H1 (cell line): ENCODE measurements at regions not wholly inside any gene's neighbourhood (a gene's known extent, or its start where the extent isn't known, plus 50 kb on each side); places are given as distances from the start of the nearest gene placed in this dataset.

Experiments
- CTCF ChIA-PET: fragments of 300-600 bp; sonication (Branson Sonifier 250); formaldehyde crosslinking; loops from one replicate; lab custom pipeline; 2021; ENCODE audit not compliant: partially characterized antibody; lab: Charles Lee
- POLR2A ChIA-PET: fragments of 300-600 bp; sonication (Branson Sonifier 250); formaldehyde crosslinking; loops from one replicate; lab custom pipeline; 2021; ENCODE audit warnings: inconsistent platforms; ENCODE audit not compliant: partially characterized antibody; lab: Charles Lee
- DNase-seq, 2 experiments: peaks; one replicate each; pipeline versions ENCODE4 v3.0.0 to v3.0.0-alpha.2; 2010 to 2022; ENCODE audit warnings: low spot score in 2 of 2, low read depth in 1 of 2, mixed read lengths in 1 of 2
- FAIRE-seq: peaks from 2 replicates; lab custom pipeline; 2011; peaks lifted over from hg19 to GRCh38; lab: Jason Lieb, UNC
- H2AFZ ChIP-seq: 2 replicates; pipeline ENCODE4 v1.8.1; 2012; ENCODE audit warnings: low read length, inconsistent platforms
- H2AK5ac ChIP-seq: 2 replicates; pipeline ENCODE4 v1.6.1; 2013; ENCODE audit warnings: low read depth, low read length
- H2BK120ac ChIP-seq: replicated peaks from 2 replicates; pipeline ENCODE3; 2013; ENCODE audit warnings: low read depth, low read length, inconsistent platforms
- H2BK12ac ChIP-seq: 2 replicates; pipeline ENCODE4 v1.6.1; 2013; ENCODE audit warnings: low read depth, low read length
- H2BK15ac ChIP-seq: 2 replicates; pipeline ENCODE4 v1.6.1; 2013; ENCODE audit warnings: low read length
- H2BK20ac ChIP-seq: 2 replicates; pipeline ENCODE4 v1.6.1; 2013; ENCODE audit warnings: low read length
- H2BK5ac ChIP-seq: 2 replicates; pipeline ENCODE4 v1.6.1; 2013; ENCODE audit warnings: low read depth, low read length
- H3K14ac ChIP-seq: 2 replicates; pipeline ENCODE4 v1.6.1; 2013; ENCODE audit warnings: inconsistent platforms; ENCODE audit not compliant: insufficient read length
- H3K18ac ChIP-seq: 2 replicates; pipeline ENCODE4 v1.6.1; 2013; ENCODE audit warnings: low read length; ENCODE audit errors: extremely low read depth
- H3K23ac ChIP-seq: 2 replicates; pipeline ENCODE4 v1.6.1; 2013; ENCODE audit warnings: inconsistent platforms; ENCODE audit not compliant: insufficient read length
- H3K23me2 ChIP-seq: 2 replicates; pipeline ENCODE4 v1.6.1; 2013; ENCODE audit warnings: low read depth, low read length
- H3K27ac ChIP-seq: 2 replicates; pipeline ENCODE4 v1.6.1; 2011; ENCODE audit warnings: low read depth, low read length, inconsistent platforms
- H3K27me3 ChIP-seq, 4 experiments: replicated peaks in 1 of 4; 1 replicate in 1 of 4; 2 replicates in 3 of 4; pipeline versions ENCODE4 v1.6.1 to v1.8.1; 2011 to 2013; ENCODE audit warnings: low read length in 3 of 4, mild to moderate bottlenecking in 3 of 4, inconsistent platforms in 2 of 4, mixed read lengths in 2 of 4, moderate library complexity in 1 of 4; ENCODE audit not compliant: control insufficient read depth in 3 of 4, insufficient read depth in 3 of 4; ENCODE audit errors: extremely low read depth in 1 of 4
- H3K36me3 ChIP-seq, 4 experiments: 2 replicates each; pipeline versions ENCODE4 v1.6.1 to v1.8.1; 2011 to 2013; ENCODE audit warnings: mild to moderate bottlenecking in 4 of 4, low read length in 3 of 4, moderate library complexity in 2 of 4, control low read depth in 1 of 4, inconsistent platforms in 1 of 4; ENCODE audit not compliant: insufficient read depth in 4 of 4, control insufficient read depth in 2 of 4
- H3K4ac ChIP-seq: replicated peaks from 2 replicates; pipeline ENCODE3; 2013; ENCODE audit warnings: low read length, low read depth, mixed read lengths, inconsistent platforms; ENCODE audit not compliant: insufficient read length
- H3K4me1 ChIP-seq, 4 experiments: replicated peaks in 1 of 4; 1 replicate in 1 of 4; 2 replicates in 3 of 4; pipeline versions ENCODE4 v1.6.1 to v1.8.1; 2011 to 2013; ENCODE audit warnings: low read length in 3 of 4, inconsistent platforms in 2 of 4, mixed read lengths in 1 of 4; ENCODE audit not compliant: insufficient read depth in 4 of 4, control insufficient read depth in 3 of 4
- H3K4me2 ChIP-seq, 2 experiments: 2 replicates each; pipeline versions ENCODE4 v1.6.1 to v1.8.1; 2011 to 2013; ENCODE audit warnings: low read depth in 2 of 2, low read length in 2 of 2, control low read depth in 1 of 2, inconsistent platforms in 1 of 2, mild to moderate bottlenecking in 1 of 2; ENCODE audit not compliant: insufficient read depth in 1 of 2
- H3K4me3 ChIP-seq, 4 experiments: fragments of 200-600, 300-600 bp in 1 of 4; sonication (generic), shearing (Covaris generic), sonication (Bioruptor Twin) in 1 of 4; 2 replicates each; pipeline versions ENCODE4 v1.5.1 to v1.8.1; 2011 to 2016; ENCODE audit warnings: low read length in 4 of 4, low read depth in 3 of 4, control low read depth in 2 of 4, inconsistent platforms in 2 of 4, mild to moderate bottlenecking in 2 of 4, mixed read lengths in 1 of 4, moderate library complexity in 1 of 4; ENCODE audit not compliant: insufficient read depth in 2 of 4; ENCODE audit errors: extremely low read depth in 1 of 4
- H3K56ac ChIP-seq: replicated peaks from 2 replicates; pipeline ENCODE3; 2013; ENCODE audit warnings: low read depth, mild to moderate bottlenecking, mixed read lengths, low read length, inconsistent platforms; ENCODE audit not compliant: insufficient read length
- H3K79me1 ChIP-seq: 2 replicates; pipeline ENCODE4 v1.6.1; 2013; ENCODE audit warnings: low read depth, low read length, control low read depth
- H3K79me2 ChIP-seq, 2 experiments: 2 replicates each; pipeline versions ENCODE4 v1.6.1 to v1.8.1; 2012 to 2013; ENCODE audit warnings: low read length in 2 of 2, mild to moderate bottlenecking in 2 of 2, inconsistent platforms in 1 of 2; ENCODE audit not compliant: insufficient read depth in 2 of 2, control insufficient read depth in 1 of 2
- H3K9ac ChIP-seq, 4 experiments: replicated peaks in 1 of 4; 1 replicate in 1 of 4; 2 replicates in 3 of 4; pipeline versions ENCODE4 v1.6.1 to v1.8.1; 2011 to 2013; ENCODE audit warnings: low read depth in 3 of 4, low read length in 3 of 4, control low read depth in 2 of 4, mild to moderate bottlenecking in 2 of 4, moderate library complexity in 2 of 4, inconsistent platforms in 1 of 4; ENCODE audit errors: extremely low read depth in 1 of 4
- H3K9me3 ChIP-seq, 2 experiments: 2 replicates each; pipeline versions ENCODE4 v1.6.1 to v1.8.1; 2012 to 2013; ENCODE audit warnings: mild to moderate bottlenecking in 2 of 2, moderate library complexity in 2 of 2, control low read depth in 1 of 2, inconsistent platforms in 1 of 2, low read depth in 1 of 2, low read length in 1 of 2, mixed read lengths in 1 of 2; ENCODE audit not compliant: insufficient read depth in 2 of 2
- H4K20me1 ChIP-seq, 2 experiments: replicated peaks in 1 of 2; 2 replicates each; pipeline versions ENCODE3 to v1.8.1; 2011 to 2013; ENCODE audit warnings: inconsistent platforms in 2 of 2, low read length in 2 of 2, mild to moderate bottlenecking in 1 of 2; ENCODE audit not compliant: insufficient read depth in 2 of 2, control insufficient read depth in 1 of 2
- H4K5ac ChIP-seq: 2 replicates; pipeline ENCODE4 v1.6.1; 2013; ENCODE audit warnings: low read length, low read depth, mixed read lengths, inconsistent platforms; ENCODE audit not compliant: insufficient read length
- H4K8ac ChIP-seq: 2 replicates; pipeline ENCODE4 v1.8.0; 2013; ENCODE audit warnings: mild to moderate bottlenecking, moderate library complexity, low read length, inconsistent platforms; ENCODE audit not compliant: insufficient read depth; ENCODE audit errors: extremely low read depth
- H4K91ac ChIP-seq: replicated peaks from 2 replicates; pipeline ENCODE3; 2013; ENCODE audit warnings: low read length, mixed read lengths, inconsistent platforms; ENCODE audit not compliant: insufficient read length
- MAFK ChIP-seq: IDR thresholded peaks from 2 replicates; pipeline ENCODE4 v1.6.1; 2012; ENCODE audit warnings: low read depth, mild to moderate bottlenecking, improper control_type of control experiment, low read length
- WGBS, 2 experiments: shearing (Covaris generic) in 1 of 2; methylation state at CpG; one replicate each; pipeline versions ENCODE4 v1.1.6 to v1.1.7; 2013 to 2015; ENCODE audit warnings: low lambda C conversion rate in 2 of 2, mixed read lengths in 2 of 2, inconsistent platforms in 1 of 2, low coverage in 1 of 2, missing lambda C conversion rate in 1 of 2; ENCODE audit not compliant: insufficient replicate concordance in 2 of 2, insufficient coverage in 1 of 2, insufficient read length in 1 of 2; ENCODE audit errors: extremely low coverage in 1 of 2, missing lambda C conversion rate in 1 of 2; 5-methylcytosine and 5-hydroxymethylcytosine counted together

GRCh38 chr21:35681946-35682345 lies 378.4 kb downstream of the SETD4 start:
- WGBS, 2 experiments, result 87% methylated on average over 7 of the region's 7 CpGs; no CpG with 5 or more reads in 1 of the 2 experiments
- Histone ChIP-seq H2BK12ac (no peak overlapping the region), H3K23ac (no peak overlapping the region), H3K18ac (no peak overlapping the region), H3K4me3 (no peak overlapping the region), H3K14ac (no peak overlapping the region), H3K79me2 (no peaks in the 10 kb centered on the region), H2AFZ (no peak overlapping the region)
- no peak for FAIRE-seq
- TF ChIP-seq MAFK, result no peak
- TF ChIP-seq, all 59 proteins: peak for 0
- no peak overlapping the region for H3K9ac ChIP-seq
- peaks cover 5% of the 10 kb centered on the region; the same call in 1 of the 2 replicates for H3K23me2 ChIP-seq
- H2BK5ac ChIP-seq, result no peak overlapping the region
- H4K20me1 ChIP-seq, result peaks cover 0 to 2% of the 10 kb centered on the region in 2 experiments
- H3K36me3 ChIP-seq, result no peaks in the 10 kb centered on the region
- no peaks in the 10 kb centered on the region for H3K27me3 ChIP-seq
- no peak overlapping the region for H4K8ac ChIP-seq
- H2BK120ac ChIP-seq, result no peak overlapping the region
- no peak overlapping the region for H2AK5ac ChIP-seq
- H3K4ac ChIP-seq, result no peak overlapping the region
- H3K56ac ChIP-seq, result no peak overlapping the region
- DNase-seq, result no peak
- no peaks in the 10 kb centered on the region for H3K79me1 ChIP-seq
- H3K27ac ChIP-seq, result no peak overlapping the region
- no peak overlapping the region for H2BK15ac ChIP-seq
- CTCF ChIA-PET, result interaction anchor here (0.6 to 1.2 kb wide), 4 partner anchors 15 to 158 kb away, joined by 3 to 4 read pairs (median 3); no protein-coding TSS in a partner anchor
- H2BK20ac ChIP-seq, result no peak overlapping the region
- no peak overlapping the region for H3K4me2 ChIP-seq
- H3K9me3 ChIP-seq, result no peaks in the 10 kb centered on the region
- POLR2A ChIA-PET, result interaction anchor here (1.3 kb wide), 1 partner anchor 10 kb away, joined by 3 read pairs; no protein-coding TSS in a partner anchor
- H3K4me1 ChIP-seq, result no peaks in the 10 kb centered on the region
- no peak overlapping the region for H4K91ac ChIP-seq
- no peak overlapping the region for H4K5ac ChIP-seq
